Germinal center (tissue), 1 donor: ENCODE measurements at regions not wholly inside any gene's neighbourhood (a gene's known extent, or its start where the extent isn't known, plus 50 kb on each side); places are given as distances from the start of the nearest gene placed in this dataset.
"Not testable (repeated sequence)": the region's sequence is repeated elsewhere in the genome, so short reads cannot be mapped to it uniquely, and the experiment has no call there.

Source experiments
- DNase-seq: peaks from one replicate; pipeline ENCODE4 v3.0.0; 2012; ENCODE audit warnings: mixed read lengths, low spot score

DNA sequence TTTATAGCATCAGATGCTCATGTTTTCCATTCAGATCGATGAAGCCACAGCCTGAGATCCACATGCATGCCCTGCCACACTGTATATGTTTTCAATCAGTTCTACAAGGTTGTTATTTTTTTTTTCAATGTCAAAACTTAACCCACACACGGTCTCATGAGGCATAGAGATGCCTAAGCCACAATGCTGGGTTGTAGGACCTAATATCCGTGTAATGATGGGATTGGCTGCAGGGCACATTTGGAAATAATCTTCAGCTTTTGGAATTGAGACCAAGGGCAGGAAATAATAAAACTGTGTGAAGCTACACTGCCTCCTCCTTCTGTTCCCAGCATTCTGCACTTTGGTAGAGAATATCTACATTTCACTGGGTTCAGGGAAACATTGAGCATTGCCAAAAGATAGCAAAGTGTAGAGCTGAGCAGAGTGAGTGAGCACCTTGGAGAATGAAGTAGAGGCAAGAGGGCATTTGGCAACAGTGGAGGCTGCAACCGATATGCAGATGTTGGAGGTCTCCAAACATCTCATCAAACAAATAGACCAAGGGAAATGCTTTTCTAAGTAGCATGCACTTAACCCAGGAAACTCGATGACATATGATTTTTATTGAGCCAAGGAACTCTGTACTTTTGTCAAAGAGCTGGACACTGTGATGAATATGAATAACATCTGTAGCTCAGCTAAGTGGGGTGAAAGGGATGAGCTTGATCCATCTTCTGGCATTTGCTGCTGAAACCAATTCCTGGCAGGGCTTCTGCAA, 176.7 kb downstream of the LYPLAL1 start:
- no peak for DNase-seq

DNA sequence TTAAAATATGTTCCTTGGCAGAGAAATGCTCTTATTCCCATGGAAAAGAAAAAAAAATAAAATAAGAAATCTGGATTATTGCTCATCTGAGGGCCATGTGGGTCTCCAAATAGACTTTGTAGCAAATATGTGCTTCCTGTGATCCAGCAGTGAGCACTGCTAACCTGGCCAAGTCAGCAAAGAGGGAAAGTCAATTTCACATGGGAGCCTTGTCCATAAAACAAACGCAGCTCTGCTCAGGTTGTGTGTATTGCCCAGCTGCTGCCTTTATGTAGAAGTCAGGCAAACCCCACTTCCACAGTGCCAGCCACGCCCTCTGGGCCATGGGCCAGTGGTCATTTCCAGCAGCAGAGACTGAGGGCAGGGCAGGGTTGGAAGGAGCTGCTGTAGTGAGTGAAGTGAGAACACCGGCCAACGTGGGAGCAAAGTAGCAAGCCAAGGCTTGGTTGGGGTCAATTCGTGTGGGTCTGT, 174.3 kb downstream of the LYPLAL1 start:
- no peak for DNase-seq

DNA sequence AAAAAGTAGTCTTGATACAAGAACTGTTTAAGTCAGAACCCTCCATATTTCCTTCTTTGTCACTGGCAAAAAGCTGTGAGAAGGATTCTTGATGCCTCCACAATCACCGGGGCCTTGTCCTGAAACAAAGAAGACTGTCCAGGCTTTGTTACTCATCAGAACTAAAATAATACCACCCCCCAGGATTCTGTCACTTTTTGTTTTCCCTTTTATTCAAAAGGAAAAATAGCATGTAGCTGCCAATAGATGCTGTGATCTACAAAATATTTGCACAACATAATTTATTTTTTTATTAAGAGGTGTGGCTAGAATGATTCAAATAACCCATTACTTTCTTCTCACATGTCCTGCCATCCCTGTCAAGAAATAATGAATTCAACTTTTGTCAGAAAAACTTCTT, 173.7 kb downstream of the LYPLAL1 start:
- no peak for DNase-seq

DNA sequence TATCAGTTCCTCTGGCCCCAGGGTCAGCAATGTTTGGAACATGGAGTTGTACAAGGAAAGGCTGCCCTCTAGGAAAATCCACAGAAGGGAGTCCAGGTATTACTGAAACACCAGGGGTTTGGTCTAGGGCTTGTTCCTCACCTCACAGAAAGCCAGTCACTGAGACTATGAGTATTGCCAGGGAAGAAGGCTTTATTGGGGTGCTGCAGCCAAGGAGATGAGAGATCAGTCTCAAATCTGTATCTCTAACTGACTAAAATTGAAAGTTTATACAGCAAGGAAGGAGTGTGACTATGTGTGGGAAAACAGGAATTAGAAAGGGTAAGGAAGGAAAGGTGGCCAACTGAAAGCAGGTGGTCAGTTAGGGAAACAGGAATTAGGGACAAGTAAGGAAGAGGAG, 172.3 kb downstream of the LYPLAL1 start:
- no peak for DNase-seq

DNA sequence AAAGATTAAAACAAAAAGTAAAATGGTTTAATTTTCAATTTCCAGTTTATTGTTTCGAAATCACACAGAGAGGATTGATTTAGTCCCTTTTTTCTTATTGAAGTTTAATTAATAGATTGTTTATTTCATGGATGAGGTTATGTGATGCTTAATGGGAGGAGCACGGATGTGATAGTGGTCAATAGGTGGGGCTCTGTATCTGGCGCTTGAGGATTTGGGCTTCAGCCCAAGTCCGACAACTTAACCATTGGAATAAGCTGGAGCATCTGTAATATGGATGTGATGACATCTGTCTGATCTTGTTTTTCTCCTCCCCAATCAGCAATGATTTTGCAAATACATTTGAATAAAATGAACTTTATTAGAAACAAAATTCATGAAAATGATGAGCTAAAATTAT, 169.2 kb downstream of the LYPLAL1 start:
- DNase-seq, result no peak

DNA sequence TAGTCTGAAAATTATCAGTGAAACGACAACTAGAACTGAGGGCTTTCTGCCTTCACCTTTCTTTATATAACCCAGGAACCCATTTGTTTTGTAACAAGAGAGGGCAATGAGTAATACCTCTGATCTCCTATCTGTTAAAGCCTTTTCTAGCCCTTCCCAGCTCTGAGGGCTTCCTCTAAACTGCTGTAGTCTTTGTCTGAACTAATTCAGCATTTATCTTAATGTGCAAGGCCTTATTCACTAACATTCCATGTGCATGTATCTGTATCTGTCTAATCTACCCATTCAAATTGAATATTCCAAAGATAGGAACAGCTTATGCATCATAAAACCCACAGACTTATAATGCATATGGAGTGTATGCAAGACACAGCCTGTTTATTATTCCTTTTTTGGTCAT, 167.1 kb downstream of the LYPLAL1 start:
- no peak for DNase-seq

DNA sequence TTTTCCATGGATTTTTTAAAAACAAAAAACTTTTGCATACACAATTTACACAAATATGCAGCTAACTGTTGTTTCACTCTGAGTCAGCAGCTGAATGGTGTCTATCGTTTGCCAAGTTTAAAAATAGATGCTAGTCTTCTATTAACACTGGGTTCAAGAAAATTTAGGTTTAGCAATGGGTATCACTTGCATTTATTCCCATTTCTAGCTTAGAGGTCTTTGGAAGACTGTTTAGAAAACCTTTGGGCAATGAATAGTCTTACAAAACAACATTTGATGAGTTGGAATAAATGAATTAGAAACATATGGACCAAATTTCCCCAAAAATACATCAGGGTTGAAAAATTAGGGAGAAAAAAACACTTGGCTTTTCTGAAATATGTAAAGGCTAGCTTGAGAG, 165.8 kb downstream of the LYPLAL1 start:
- DNase-seq, result no peak

DNA sequence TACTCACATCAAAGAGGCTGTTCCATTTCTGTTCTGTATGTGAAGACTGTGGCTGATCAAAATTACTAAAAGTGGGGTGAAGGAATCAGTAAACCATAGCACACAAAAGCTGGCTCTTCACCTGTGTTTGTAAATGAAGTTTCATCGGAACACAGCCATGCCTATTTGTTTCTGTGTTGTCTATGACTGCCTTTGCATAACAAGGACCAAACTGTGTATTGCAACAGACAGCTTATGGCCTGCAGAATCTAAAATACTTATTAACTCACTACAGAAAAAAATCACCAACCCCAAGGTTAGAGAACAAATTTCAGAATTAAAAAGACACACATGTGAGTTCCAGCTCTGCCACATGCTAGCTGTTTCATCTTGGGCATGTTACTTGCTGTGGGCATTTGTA, 163.9 kb downstream of the LYPLAL1 start:
- DNase-seq, result no peak

DNA sequence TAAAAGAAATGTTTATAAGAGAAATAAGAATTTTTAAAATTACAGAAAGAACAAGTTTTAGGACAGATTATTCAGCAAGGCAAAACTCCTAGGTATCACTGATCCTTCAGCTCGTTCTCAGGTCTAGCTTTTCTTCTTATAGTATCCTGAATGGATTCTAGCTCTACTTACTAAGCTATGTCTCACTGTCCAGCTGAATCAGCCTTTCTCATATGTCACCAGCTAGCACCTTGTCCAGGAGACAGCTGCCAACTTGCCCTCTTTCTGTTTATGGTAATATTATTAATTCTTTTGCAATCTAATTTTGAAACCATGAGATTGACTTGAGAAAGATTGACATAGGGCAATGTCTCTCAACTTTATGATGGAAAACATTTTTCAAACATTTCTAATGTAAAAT, 159.9 kb downstream of the LYPLAL1 start:
- DNase-seq, result no peak

DNA sequence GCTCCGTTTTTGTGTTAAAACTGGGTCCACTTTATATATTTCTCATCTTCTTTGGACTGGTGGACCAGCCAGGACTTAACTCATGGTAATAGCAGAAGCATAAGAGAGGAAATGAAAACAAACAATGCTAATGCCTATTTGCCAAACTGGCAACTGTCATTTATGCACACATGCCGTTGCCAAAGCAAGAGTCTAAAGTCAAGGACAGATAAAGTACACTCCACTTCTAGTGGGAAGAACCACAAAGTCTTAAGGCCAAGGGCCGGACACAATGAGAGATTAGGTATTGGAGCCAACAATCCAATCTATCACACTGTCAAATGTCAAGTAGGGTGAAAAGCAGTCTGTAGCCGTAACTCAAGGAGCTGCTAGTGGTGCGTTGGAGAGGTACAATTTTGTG, 157.7 kb downstream of the LYPLAL1 start:
- no peak for DNase-seq

DNA sequence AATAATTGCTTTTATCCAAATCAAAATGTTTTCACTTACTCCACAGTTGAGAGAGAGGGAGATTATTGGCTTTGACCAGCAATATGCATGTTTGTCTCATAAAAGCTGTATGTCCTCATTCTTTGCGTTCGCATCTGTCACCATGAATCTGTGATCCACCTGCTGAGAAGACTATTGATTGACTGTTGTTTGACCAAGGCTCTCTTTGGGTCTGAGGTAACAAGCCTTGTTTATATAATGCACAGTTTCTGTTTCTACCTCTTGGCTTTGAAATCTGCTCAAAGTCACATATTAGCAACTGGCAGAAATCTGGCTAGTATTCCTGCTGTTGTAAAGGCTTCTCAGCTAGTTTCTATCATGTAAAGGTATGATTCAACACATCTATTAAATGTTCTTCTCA, 157.0 kb downstream of the LYPLAL1 start:
- no peak for DNase-seq

DNA sequence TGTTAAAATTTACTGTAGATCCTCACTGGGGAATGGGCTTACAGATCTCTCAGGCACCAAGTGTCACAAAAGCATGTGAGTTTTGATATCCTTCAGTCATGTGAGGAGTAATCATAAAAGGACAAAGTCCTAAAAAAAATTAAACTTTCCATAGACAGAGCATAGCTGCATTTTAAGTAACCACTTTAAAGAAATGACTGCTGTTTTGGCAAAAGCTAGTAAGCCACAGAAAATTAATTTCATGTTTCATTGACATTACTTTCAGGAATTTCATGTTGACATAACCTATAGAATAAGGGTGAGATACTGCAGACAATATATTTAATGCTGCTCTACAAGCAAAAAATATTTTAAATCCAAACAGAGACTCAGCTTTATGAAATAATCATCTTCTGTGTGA, 156.3 kb downstream of the LYPLAL1 start:
- DNase-seq, result no peak

DNA sequence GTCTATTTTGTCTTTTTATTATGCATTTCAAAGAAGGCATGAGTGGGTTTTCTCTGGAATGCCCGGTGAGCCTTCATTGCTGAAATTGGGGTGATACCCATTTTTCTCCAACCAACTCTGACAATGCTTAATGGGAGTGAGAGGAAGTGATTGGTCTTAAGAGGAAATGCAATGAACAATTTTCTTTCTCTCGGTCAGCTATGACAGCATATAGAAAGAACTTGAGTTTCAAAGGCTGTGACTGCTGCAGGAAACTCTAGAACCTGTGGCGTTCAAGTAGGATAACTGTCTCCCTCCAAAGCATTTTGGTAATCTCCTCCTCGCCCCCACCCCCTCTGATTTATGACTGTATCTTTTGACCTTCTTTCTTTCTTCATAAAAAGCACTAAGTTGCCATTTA, 155.9 kb downstream of the LYPLAL1 start:
- no peak for DNase-seq

DNA sequence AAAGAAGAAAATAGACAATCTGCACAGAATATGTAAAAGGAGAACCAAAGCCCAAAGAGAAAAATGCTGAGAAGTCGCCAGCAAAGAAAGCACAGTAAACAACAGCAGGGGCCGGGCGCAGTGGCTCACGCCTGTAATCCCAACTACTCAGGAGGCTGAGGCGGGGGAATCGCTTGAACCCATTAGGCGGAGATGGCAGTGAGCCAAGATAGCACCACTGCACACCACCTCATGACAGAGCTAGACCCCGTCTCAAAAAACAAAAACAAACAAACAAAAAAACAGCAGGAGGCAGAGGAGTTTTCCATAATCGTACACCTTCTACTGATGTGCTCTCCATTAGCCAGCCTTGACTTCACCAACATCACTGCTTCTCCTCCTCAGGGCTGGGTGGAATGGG, 153.2 kb downstream of the LYPLAL1 start:
- DNase-seq, result no peak

DNA sequence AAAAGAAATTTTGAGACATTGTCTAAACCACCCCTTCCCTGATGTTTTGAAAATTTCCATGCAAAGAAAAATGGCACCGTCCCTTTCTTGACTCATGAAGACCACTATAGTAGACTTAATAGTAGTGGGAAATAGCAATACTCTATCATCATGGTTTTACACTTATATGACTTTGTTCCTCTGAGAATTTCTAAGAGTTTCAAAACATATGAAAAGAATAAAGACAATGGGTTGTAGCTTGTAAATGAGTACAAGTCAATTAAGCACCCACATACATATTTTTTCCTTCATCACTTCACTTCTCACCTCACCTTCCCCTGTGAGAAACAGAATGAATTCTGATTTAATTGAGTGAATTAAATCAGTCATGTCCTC, 151.7 kb downstream of the LYPLAL1 start:
- DNase-seq, result no peak

DNA sequence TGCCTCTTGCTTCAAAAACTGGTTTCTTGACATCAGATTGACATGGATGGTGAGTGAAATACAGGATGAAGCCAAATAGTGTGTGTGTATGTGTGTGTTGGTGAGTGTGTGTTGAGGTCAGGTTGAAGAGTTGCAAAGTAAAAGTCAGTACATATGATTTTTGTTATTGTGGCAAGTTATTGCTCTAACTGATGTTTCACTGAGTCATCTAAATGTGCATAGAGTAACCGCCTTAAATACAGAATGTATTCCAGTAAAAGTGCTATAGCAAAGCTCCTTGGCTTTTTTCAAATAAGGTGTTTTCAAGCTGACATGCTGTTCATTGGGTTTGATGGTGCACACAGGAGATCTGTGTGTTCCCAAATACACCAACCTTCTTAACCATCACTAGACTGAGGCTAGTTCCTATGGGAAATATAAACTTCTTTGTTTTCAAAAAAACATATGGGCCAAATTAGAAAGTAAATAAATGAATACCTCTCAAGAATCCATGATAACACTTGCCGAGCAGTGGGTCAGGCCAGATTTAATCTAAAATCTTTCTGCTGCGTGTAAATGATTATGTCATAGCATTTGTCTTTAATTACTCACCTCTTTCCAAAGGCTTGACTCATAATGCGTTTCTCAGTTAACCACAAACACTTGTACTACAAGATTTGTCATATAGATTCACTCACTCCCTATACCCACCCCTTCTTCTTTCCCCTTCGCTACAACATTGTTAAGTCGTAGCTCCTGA, 151.1 kb downstream of the LYPLAL1 start:
- DNase-seq, result no peak

DNA sequence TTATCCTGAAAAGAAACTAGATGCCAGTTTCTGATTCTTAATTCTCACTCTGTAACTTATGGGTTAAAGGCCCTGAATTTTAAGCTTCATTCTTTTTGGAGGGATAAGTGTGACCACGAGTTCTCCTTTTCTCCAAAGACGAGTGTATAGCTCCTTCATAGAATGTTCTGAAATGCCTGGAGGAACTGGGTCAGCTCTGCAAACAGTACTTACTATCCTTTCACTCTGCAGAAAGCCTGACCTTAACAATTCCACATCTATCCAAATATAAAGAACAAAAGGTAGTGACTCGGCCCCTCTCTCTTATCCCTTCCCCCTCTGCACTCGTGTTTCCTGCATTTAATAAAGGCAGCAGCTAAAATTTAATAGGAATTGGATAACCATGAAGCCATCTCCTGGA, 150.5 kb downstream of the LYPLAL1 start:
- no peak for DNase-seq

DNA sequence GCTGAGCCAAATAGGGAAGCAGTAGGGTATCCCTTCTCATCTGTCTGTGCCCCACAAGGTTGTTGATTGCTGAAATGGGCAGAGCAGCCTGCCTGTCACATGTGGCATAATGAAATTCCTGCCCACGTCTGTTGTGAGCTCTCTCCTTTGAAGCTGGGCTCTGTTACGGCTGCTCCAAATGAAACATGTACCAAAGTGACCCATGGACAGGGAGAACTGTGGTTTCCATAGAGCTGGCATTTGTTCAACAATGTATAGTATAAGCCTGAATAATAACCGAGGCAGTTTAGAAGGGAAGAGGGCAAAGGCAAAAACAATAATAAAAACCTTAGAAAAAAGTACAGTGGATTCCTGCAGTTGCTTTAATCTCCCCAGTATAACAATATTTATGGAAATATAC, 149.7 kb downstream of the LYPLAL1 start:
- no peak for DNase-seq

DNA sequence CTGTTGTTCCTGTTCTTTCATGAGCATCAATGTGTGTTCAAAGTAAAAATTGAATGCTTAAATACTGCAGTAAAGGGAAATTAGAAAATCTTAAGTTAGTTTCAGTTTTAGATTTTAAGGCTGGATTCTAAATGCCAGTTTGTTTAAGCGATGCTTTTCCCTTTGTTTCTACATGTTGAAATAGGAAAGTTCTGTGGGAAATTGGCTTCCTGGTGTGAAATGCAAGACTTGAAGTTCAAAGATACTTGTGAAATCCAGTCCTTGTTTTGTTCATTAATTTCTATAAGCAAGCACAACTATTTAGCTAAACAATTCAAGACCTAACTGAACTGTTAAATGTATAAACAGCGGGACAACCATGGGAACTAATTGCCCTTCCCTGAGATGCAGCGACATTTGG, 149.1 kb downstream of the LYPLAL1 start:
- no peak for DNase-seq

DNA sequence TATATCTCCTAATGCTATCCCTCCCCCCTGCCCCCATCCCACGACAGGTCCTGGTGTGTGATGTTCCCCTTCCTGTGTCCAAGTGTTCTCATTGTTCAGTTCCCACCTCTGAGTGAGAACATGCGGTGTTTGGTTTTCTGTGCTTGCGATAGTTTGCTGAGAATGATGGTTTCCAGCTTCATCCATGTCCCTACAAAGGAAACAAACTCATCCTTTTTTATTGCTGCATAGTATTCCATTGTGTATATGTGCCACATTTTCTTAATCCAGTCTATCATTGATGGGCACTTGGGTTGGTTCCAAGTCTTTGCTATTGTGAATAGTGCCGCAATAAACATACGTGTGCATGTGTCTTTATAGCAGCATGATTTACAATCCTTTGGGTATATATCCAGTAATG, 146.9 kb downstream of the LYPLAL1 start:
- not testable (repeated sequence) for DNase-seq

DNA sequence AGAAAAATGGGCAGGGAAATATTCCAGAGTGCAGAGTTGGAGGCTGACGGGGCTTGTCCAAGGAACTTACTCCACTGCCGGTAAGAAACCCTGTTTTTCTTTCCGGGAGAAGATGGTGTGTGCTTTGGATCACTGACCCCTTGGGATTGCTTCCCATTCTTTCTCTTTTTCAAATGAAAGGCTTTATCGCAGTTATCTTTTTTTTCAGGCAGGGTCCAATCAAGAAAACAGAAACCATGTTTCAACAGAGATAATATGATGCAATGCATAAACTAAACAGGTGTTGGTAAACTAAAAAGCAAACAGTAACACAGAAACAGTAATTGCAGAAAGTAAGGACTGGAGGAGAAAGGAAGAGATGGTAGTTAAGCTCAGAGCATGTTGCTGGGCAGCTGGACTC, 145.1 kb downstream of the LYPLAL1 start:
- DNase-seq, result no peak

DNA sequence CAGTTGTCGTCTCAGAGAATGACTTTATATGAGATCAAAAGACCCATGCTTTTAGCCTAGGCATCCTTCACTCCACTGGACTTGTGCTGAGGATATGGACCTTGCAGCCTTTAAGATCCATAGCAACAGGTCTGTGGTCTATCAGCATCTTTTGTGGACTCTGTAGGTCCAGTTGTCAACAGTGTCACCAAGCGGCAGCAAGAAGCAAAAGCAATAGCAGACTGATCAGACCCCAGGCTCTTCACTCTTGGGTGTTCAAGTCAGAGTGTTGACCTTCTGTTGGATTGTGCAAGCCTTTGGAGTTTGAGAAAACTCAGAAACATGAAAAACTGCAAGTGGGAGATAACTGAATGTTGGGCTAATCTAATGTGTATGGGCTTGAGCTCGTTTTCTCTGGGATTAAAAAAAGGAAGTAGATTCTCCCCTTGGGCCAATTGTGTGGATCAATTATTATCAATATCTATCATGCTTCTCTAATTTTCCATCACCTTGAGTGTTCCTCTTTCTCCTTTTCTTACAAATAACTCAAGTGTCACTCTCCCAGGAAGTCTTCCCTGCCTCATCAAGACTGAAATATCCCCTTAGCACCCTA, 144.2 kb downstream of the LYPLAL1 start:
- peak; percentile 5 for DNase-seq

DNA sequence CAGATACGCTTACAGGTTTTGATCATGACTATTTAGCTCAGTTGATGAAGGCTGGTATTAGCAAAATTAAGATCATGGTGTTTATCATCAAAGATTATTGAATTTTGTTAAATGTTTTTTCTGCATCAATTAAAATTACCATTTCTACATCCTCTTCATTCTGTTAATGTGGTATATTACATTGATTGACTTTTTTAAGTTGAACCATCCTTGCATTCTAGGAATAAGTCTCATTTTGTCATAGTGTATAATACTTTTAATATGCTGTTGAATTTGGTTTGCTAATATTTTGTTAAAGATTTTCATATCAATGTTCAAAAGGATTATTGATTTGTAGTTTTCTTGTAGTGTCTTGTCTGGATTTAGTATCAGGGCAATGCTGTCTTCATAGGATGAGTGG, 142.4 kb downstream of the LYPLAL1 start:
- DNase-seq, result no peak
